ENCODE measurements at regions not wholly inside any gene's neighbourhood (a gene's known extent, or its start where the extent isn't known, plus 50 kb on each side); places are given as distances from the start of the nearest gene placed in this dataset.

DNA sequence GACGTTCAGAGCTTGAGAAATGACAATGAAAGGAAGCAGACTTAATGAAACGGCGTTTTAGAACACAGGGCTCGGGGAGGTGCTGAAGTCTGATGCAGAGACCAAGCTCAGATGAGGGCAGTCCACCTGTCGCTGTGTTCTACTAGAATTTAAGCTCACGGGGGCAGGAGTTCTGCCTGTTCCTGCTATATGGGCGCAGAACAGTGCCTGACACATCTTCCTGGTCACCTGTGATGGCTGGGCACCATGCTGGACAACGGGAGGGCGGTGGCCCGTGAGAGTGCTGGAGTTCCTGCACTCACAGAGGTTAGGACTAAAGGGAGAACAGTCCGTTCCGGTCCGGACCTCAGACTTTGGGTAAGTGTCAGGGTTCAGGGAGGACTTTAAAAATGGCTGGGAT lies 130.6 kb downstream of the ERMARD start:
- Histone ChIP-seq H3K27ac (ENCODE audit: low read depth, low read length) (no peak overlapping the region), H4K20me1 (ENCODE audit: insufficient read depth, low read length) (no peaks in the 10 kb centered on the region), H3K36me3 (ENCODE audit: insufficient read depth, low read length) (no peaks in the 10 kb centered on the region), H3K4me3 (ENCODE audit: insufficient read depth, low read length) (no peak overlapping the region), H3K9me3 (ENCODE audit: low read depth, low read length) (no peaks in the 10 kb centered on the region), H3K27me3 (ENCODE audit: insufficient read depth, low read length) (no peaks in the 10 kb centered on the region), H2AFZ (ENCODE audit: low read length) (no peak overlapping the region), H3K4me1 (ENCODE audit: insufficient read depth, low read length) (no peaks in the 10 kb centered on the region), H3K79me2 (ENCODE audit: insufficient read depth, low read length) (no peaks in the 10 kb centered on the region), H3K4me2 (ENCODE audit: insufficient read depth, low read length) (no peak overlapping the region)
- no peak for DNase-seq (ENCODE audit: insufficient read length, low spot score, missing footprints)
- TF ChIP-seq CTCF (IDR thresholded peaks at IDR 0.05; ENCODE audit: extremely low read depth, low read depth, low read length), result no peak

- H3K4me1 ChIP-seq (ENCODE audit: insufficient read depth, low read length), result no peaks in the 10 kb centered on the region
- H3K27ac ChIP-seq (ENCODE audit: low read depth, low read length), result no peak overlapping the region
- H3K79me2 ChIP-seq (ENCODE audit: insufficient read depth, low read length), result no peaks in the 10 kb centered on the region
- H3K4me2 ChIP-seq (ENCODE audit: insufficient read depth, low read length), result no peak overlapping the region
- no peak for TF ChIP-seq CTCF (IDR thresholded peaks at IDR 0.05; ENCODE audit: extremely low read depth, low read depth, low read length)
- H3K36me3 ChIP-seq (ENCODE audit: insufficient read depth, low read length), result no peaks in the 10 kb centered on the region
- H3K9me3 ChIP-seq (ENCODE audit: low read depth, low read length), result no peaks in the 10 kb centered on the region
- H3K4me3 ChIP-seq (ENCODE audit: insufficient read depth, low read length), result no peak overlapping the region
- no peaks in the 10 kb centered on the region for H4K20me1 ChIP-seq (ENCODE audit: insufficient read depth, low read length)
- no peaks in the 10 kb centered on the region for H3K27me3 ChIP-seq (ENCODE audit: insufficient read depth, low read length)
- H2AFZ ChIP-seq (ENCODE audit: low read length), result no peak overlapping the region
- DNase-seq (ENCODE audit: insufficient read length, low spot score, missing footprints), result no peak
Observed at GRCh38 chr6:169881398-169881797, 130.0 kb downstream of the ERMARD start.

DNA sequence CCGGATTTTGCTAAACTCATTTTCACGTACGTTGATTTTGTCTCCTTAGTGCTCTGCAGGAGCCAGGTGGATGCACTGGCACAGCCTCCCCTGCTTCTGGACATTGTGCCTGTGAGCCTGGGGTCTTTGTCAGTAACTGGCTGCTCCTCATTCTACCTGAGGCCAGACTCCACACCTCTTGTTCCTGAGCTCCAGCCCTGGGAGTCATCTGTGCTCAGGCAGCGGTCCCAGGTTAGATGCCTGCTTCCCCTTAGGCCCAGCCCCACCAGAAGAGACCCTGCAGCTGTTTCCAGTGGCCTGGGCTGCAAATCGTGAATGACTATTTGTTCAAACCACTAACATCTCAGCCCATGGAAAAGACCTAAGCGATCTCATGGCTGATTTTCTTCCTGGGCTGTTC lies 129.1 kb downstream of the ERMARD start:
- Histone ChIP-seq H4K20me1 (ENCODE audit: insufficient read depth, low read length) (no peaks in the 10 kb centered on the region), H3K4me1 (ENCODE audit: insufficient read depth, low read length) (no peaks in the 10 kb centered on the region), H3K4me3 (ENCODE audit: insufficient read depth, low read length) (no peak overlapping the region), H3K9me3 (ENCODE audit: low read depth, low read length) (no peaks in the 10 kb centered on the region), H3K79me2 (ENCODE audit: insufficient read depth, low read length) (no peaks in the 10 kb centered on the region), H2AFZ (ENCODE audit: low read length) (no peak overlapping the region), H3K36me3 (ENCODE audit: insufficient read depth, low read length) (no peaks in the 10 kb centered on the region), H3K27me3 (ENCODE audit: insufficient read depth, low read length) (no peaks in the 10 kb centered on the region), H3K4me2 (ENCODE audit: insufficient read depth, low read length) (no peak overlapping the region), H3K27ac (ENCODE audit: low read depth, low read length) (no peak overlapping the region)
- no peak for DNase-seq (ENCODE audit: insufficient read length, low spot score, missing footprints)
- TF ChIP-seq CTCF (IDR thresholded peaks at IDR 0.05; ENCODE audit: extremely low read depth, low read depth, low read length), result no peak

DNA sequence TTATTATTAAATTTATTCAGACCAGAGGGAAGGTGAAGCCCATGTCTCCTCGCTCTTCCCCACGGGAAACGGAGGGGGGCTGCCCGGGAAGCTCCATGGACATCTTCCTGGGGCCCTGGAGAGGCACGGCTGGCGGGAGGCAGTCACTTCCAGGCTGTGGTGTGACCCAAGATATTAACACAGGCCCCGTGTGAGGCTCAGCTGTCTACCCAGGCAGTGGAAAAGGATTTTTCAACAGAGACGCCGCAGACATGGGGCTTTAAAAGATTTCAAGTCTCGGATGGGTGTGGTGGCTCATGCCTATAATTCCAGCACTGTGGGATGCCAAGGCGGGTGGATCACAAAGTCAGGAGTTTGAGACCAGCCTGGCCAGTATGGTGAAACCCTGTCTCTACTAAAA lies 117.9 kb downstream of the ERMARD start:
- no peaks in the 10 kb centered on the region for H3K4me1 ChIP-seq (ENCODE audit: insufficient read depth, low read length)
- H3K27ac ChIP-seq (ENCODE audit: low read depth, low read length), result no peak overlapping the region
- H3K9me3 ChIP-seq (ENCODE audit: low read depth, low read length), result no peaks in the 10 kb centered on the region
- no peak for TF ChIP-seq CTCF (IDR thresholded peaks at IDR 0.05; ENCODE audit: extremely low read depth, low read depth, low read length)
- no peak overlapping the region for H3K4me3 ChIP-seq (ENCODE audit: insufficient read depth, low read length)
- DNase-seq (ENCODE audit: insufficient read length, low spot score, missing footprints), result no peak
- no peaks in the 10 kb centered on the region for H3K27me3 ChIP-seq (ENCODE audit: insufficient read depth, low read length)
- no peaks in the 10 kb centered on the region for H3K79me2 ChIP-seq (ENCODE audit: insufficient read depth, low read length)
- no peak overlapping the region for H2AFZ ChIP-seq (ENCODE audit: low read length)
- no peak overlapping the region for H3K4me2 ChIP-seq (ENCODE audit: insufficient read depth, low read length)
- H3K36me3 ChIP-seq (ENCODE audit: insufficient read depth, low read length), result no peaks in the 10 kb centered on the region
- H4K20me1 ChIP-seq (ENCODE audit: insufficient read depth, low read length), result no peaks in the 10 kb centered on the region

Data from osteoblast (primary cell).